GM23338 (cell line): ENCODE measurements at regions not wholly inside any gene's neighbourhood (a gene's known extent, or its start where the extent isn't known, plus 50 kb on each side); places are given as distances from the start of the nearest gene placed in this dataset.

Experiments used
- ATAC-seq: fragments of 200-7000 bp; cut with Tn5 transposase; 3 replicates; pipeline ENCODE4 v1.9.1; 2020
- DNase-seq: peaks from one replicate; pipeline ENCODE4 v3.0.0-alpha.2; 2015; ENCODE audit warnings: low spot score
- H2AFZ ChIP-seq: fragments of 200-600 bp; sonication (generic); 2 replicates; pipeline ENCODE4 v1.8.0; 2016; ENCODE audit warnings: antibody characterized with exemption, mild to moderate bottlenecking, moderate library complexity
- H3F3A ChIP-seq: fragments of 200-600 bp; sonication (generic); replicated peaks from 2 replicates; pipeline ENCODE4 v1.8.0; 2017; ENCODE audit warnings: antibody characterized with exemption, mixed run types, low read depth
- H3K27ac ChIP-seq: fragments of 200-600 bp; sonication (generic); 2 replicates; pipeline ENCODE4 v1.6.1; 2016; ENCODE audit warnings: low read depth
- H3K27me3 ChIP-seq: fragments of 200-600 bp; sonication (generic); 2 replicates; pipeline ENCODE4 v1.8.0; 2016; ENCODE audit warnings: mild to moderate bottlenecking, mixed run types, moderate library complexity; ENCODE audit not compliant: insufficient read depth
- H3K36me3 ChIP-seq: fragments of 200-600 bp; sonication (generic); 2 replicates; pipeline ENCODE4 v1.8.0; 2016; ENCODE audit warnings: mild to moderate bottlenecking; ENCODE audit not compliant: insufficient read depth
- H3K4me1 ChIP-seq: fragments of 200-600 bp; sonication (generic); 2 replicates; pipeline ENCODE4 v1.8.0; 2016; ENCODE audit warnings: mild to moderate bottlenecking, moderate library complexity; ENCODE audit not compliant: insufficient read depth
- H3K4me2 ChIP-seq: fragments of 200-600 bp; sonication (generic); 2 replicates; pipeline ENCODE4 v1.7.1; 2017; ENCODE audit warnings: mixed run types
- H3K4me3 ChIP-seq: fragments of 200-600 bp; sonication (generic); 2 replicates; pipeline ENCODE4 v1.6.1; 2016; ENCODE audit warnings: mixed run types
- H3K79me2 ChIP-seq: fragments of 200-600 bp; sonication (generic); replicated peaks from 2 replicates; pipeline ENCODE4 v1.8.0; 2017; ENCODE audit warnings: mild to moderate bottlenecking; ENCODE audit not compliant: insufficient read depth
- H3K9me2 ChIP-seq: fragments of 200-600 bp; sonication (generic); 2 replicates; pipeline ENCODE4 v1.8.0; 2017; ENCODE audit not compliant: insufficient read depth
- H4K20me1 ChIP-seq: fragments of 200-600 bp; sonication (generic); replicated peaks from 2 replicates; pipeline ENCODE4 v1.8.0; 2017; ENCODE audit warnings: mild to moderate bottlenecking; ENCODE audit not compliant: insufficient read depth
- H3K27ac Mint-ChIP-seq: 2 replicates; pipeline ENCODE4 v1.8.0; 2020; ENCODE audit warnings: inconsistent platforms, mild to moderate bottlenecking, moderate library complexity, mixed read lengths
- H3K27me3 Mint-ChIP-seq: 3 replicates; pipeline ENCODE4 v1.8.0; 2022; ENCODE audit warnings: low read depth, mild to moderate bottlenecking, moderate library complexity, mixed read lengths, inconsistent platforms; ENCODE audit not compliant: insufficient read depth, poor library complexity
- H3K36me3 Mint-ChIP-seq: 3 replicates; pipeline ENCODE4 v1.8.0; 2021; ENCODE audit warnings: low read depth, mild to moderate bottlenecking, inconsistent platforms, moderate library complexity, mixed read lengths
- H3K4me1 Mint-ChIP-seq: 3 replicates; pipeline ENCODE4 v1.8.0; 2020; ENCODE audit warnings: mild to moderate bottlenecking, inconsistent platforms, mixed read lengths
- H3K4me3 Mint-ChIP-seq: 3 replicates; pipeline ENCODE4 v1.8.0; 2021; ENCODE audit warnings: moderate library complexity, mild to moderate bottlenecking, inconsistent platforms, mixed read lengths
- H3K9me3 Mint-ChIP-seq: 3 replicates; pipeline ENCODE4 v1.8.0; 2020; ENCODE audit warnings: moderate library complexity, mild to moderate bottlenecking, inconsistent platforms, mixed read lengths
- CTCF ChIP-seq, 2 experiments: fragments of 200-600 bp in 1 of 2; sonication (generic) in 1 of 2; conservative IDR thresholded peaks; 2 replicates each; pipeline versions ENCODE4 v1.5.1 to v1.6.1; 2016 to 2017; ENCODE audit warnings: antibody characterized with exemption in 2 of 2, low read depth in 2 of 2, mild to moderate bottlenecking in 2 of 2, moderate library complexity in 1 of 2
- ETS1 ChIP-seq: IDR thresholded peaks from 2 replicates; pipeline ENCODE4 v1.6.1; 2016; ENCODE audit warnings: antibody characterized with exemption
- EZH2 ChIP-seq: fragments of 200-600 bp; sonication (generic); IDR thresholded peaks from one replicate; pipeline ENCODE4 v1.8.0; 2017; ENCODE audit warnings: antibody characterized with exemption, mild to moderate bottlenecking, low read depth; ENCODE audit not compliant: unreplicated experiment
- EZH2phosphoT487 ChIP-seq: fragments of 200-600 bp; sonication (generic); IDR thresholded peaks from one replicate; pipeline ENCODE4 v1.8.1; 2018; ENCODE audit warnings: antibody characterized with exemption; ENCODE audit not compliant: unreplicated experiment
- JUNB ChIP-seq: IDR thresholded peaks from one replicate; pipeline ENCODE4 v1.6.1; 2016; ENCODE audit warnings: antibody characterized with exemption; ENCODE audit not compliant: unreplicated experiment
- POLR2AphosphoS5 ChIP-seq: IDR thresholded peaks from 2 replicates; pipeline ENCODE4 v1.6.1; 2016; ENCODE audit warnings: antibody characterized with exemption, low read depth
- REST ChIP-seq: IDR thresholded peaks from one replicate; pipeline ENCODE4 v1.6.1; 2018; ENCODE audit warnings: antibody characterized with exemption; ENCODE audit not compliant: unreplicated experiment
- STAT1 ChIP-seq: IDR thresholded peaks from one replicate; pipeline ENCODE4 v1.6.1; 2016; ENCODE audit warnings: antibody characterized with exemption; ENCODE audit not compliant: unreplicated experiment
- ZNF462 ChIP-seq: fragments of 250-450 bp; sonication (Bioruptor Pico); IDR thresholded peaks from 2 replicates; pipeline ENCODE4 v1.5.0; 2020; ENCODE audit warnings: mild to moderate bottlenecking, moderate library complexity

GRCh38 chr1:94323311-94324177, 86.2 kb upstream of the ARHGAP29 start (continued):
- no peak for TF ChIP-seq ZNF462 (CRISPR knock-in tag)

GRCh38 chr1:94322696-94323095, 85.3 kb upstream of the ARHGAP29 start:
- no peak overlapping the region for H3K27ac ChIP-seq
- H3K36me3 ChIP-seq: no peaks in the 10 kb centered on the region
- no peak overlapping the region for H3K4me3 Mint-ChIP-seq
- no peak overlapping the region for H3K27ac Mint-ChIP-seq
- peaks cover 11% of the 10 kb centered on the region for H3K27me3 Mint-ChIP-seq
- no peaks in the 10 kb centered on the region for H3K9me2 ChIP-seq
- no peaks in the 10 kb centered on the region for H3K36me3 Mint-ChIP-seq
- TF ChIP-seq ETS1 (no peak), STAT1 (no peak), POLR2AphosphoS5 (no peak), CTCF (conservative IDR thresholded peaks at IDR 0.05; ENCODE audit: low read depth in 2 of 2) (no peak), JUNB (no peak), EZH2 (no peak), REST (no peak), EZH2phosphoT487 (no peak)
- H3K9me3 Mint-ChIP-seq: no peaks in the 10 kb centered on the region; the same call in 2 of the 3 replicates
- H3K4me3 ChIP-seq: no peak overlapping the region
- H3F3A ChIP-seq: no peaks in the 10 kb centered on the region; the same call in 1 of the 2 replicates
- no peaks in the 10 kb centered on the region for H3K79me2 ChIP-seq
- peaks cover 51% of the 10 kb centered on the region for H3K4me1 Mint-ChIP-seq
- DNase-seq (peak; percentile 24), ATAC-seq (peak; percentile 18; the same call in 1 of the 3 replicates)
- no peaks in the 10 kb centered on the region for H3K27me3 ChIP-seq
- peak overlapping the region; percentile 15; the same call in 1 of the 2 replicates for H3K4me2 ChIP-seq
- H4K20me1 ChIP-seq: no peaks in the 10 kb centered on the region
- peaks cover 57% of the 10 kb centered on the region for H3K4me1 ChIP-seq
- H2AFZ ChIP-seq: 0 out of 2 replicates have a peak overlapping the region, but pooled peaks have one; percentile 18
